H54 (cell line): ENCODE measurements at regions not wholly inside any gene's neighbourhood (a gene's known extent, or its start where the extent isn't known, plus 50 kb on each side); places are given as distances from the start of the nearest gene placed in this dataset.
A peak's percentile ranks its signal among the peaks of the same experiment; 100 is the strongest.
"Not testable (repeated sequence)": the region's sequence is repeated elsewhere in the genome, so short reads cannot be mapped to it uniquely, and the experiment has no call there.

Experiments
- DNase-seq: peaks from one replicate; pipeline ENCODE4 v3.0.0; 2011; ENCODE audit warnings: low spot score, mixed read lengths; ENCODE audit not compliant: insufficient read length
- FAIRE-seq: peaks from 3 replicates; lab custom pipeline; 2011; peaks lifted over from hg19 to GRCh38; lab: Jason Lieb, UNC
- POLR2A ChIP-seq: IDR thresholded peaks from 2 replicates; pipeline ENCODE4 v1.6.1; 2011; ENCODE audit warnings: low read depth, mild to moderate bottlenecking, low read length

DNA sequence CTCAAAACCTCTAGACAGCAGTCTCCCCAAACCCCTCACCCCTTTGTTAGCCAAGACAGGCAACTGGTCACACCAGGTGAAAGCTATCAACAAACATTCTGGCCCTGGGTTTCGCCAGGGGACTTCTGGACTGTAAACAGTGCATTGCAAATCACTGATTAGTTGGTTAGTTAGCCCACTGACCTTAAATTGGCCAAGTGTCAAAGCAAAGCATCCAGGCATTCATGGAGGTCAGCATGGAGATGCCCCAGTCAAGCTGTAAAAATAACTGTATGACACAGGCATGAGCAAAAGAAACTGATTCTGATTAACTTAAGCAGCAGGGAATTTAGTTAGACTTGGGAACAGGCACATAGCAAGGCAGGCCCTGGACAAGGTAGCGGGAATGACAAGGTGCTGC, 156.0 kb upstream of the TTC29 start:
- no peak for TF ChIP-seq POLR2A
- DNase-seq (no peak), FAIRE-seq (no peak)

DNA sequence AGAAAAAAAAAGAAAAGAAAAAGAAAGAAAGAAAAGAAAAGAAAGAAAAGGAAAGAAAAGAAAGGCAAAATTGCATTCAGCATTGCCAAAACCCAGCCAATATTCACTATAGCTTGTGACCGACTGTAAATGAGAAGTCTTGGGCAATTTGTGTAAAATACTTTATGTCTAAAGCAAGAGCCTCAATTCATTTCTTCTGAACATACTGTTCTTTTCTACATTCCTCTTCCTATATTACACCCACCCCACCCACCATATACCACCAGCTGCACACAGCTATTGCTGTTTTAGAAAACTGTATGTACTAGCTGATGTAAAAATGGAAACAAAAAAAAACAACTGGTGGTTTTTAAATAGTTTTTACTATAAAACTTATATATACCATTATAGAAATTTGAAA, 156.9 kb upstream of the TTC29 start:
- FAIRE-seq = no peak
- no peak for DNase-seq
- TF ChIP-seq POLR2A = no peak

- DNase-seq (peak; percentile 30), FAIRE-seq (no peak)
- TF ChIP-seq POLR2A = no peak
Measured at GRCh38 chr4:147103403-147103946, 157.8 kb upstream of the TTC29 start.

- no peak for TF ChIP-seq POLR2A
- DNase-seq = no peak
- FAIRE-seq = no peak
Measured at GRCh38 chr4:147104768-147105167, 159.1 kb upstream of the TTC29 start.

DNA sequence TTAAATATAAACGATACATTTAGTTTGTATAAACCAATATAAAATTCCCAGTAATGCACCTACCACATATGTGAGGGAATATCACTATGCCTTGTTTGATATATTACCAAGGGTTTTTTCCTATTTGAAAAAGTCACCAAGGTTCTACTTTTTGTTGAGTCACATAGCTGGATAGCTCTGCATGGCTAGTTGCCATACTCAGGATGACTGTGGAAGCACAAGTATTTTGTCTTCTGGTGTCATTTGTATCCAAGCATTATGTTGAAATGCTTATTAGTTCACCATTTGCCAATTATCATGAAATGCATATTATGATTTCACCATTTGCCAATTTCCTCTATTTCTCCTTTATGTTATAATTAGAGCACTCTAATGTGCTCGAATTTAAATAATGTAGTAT, 162.7 kb upstream of the TTC29 start:
- no peak for FAIRE-seq
- TF ChIP-seq POLR2A = no peak
- DNase-seq = no peak

DNA sequence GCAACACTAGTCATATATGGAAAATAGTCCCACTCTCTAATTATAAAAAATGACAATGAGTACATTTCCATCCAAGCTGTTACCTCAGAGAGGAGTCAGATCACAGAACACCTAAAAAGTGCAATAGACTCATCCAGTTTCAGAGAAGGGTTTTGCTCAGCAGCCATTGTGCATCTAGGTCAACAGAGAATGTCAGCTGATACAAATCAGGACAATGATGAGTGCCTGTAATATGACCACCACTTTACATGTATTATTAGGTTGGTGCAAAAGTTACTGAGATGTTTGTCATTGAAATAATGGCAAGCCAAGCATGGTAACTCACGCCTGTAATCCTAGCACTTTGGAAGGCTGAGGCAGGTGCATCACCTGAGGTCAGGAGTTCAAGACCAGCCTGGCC, 164.1 kb upstream of the TTC29 start:
- TF ChIP-seq POLR2A = no peak
- FAIRE-seq (no peak), DNase-seq (no peak)

GRCh38 chr4:147110473-147111367, 165.1 kb upstream of the TTC29 start:
- no peak for TF ChIP-seq POLR2A
- FAIRE-seq = no peak

GRCh38 chr4:147112196-147112595, 166.5 kb upstream of the TTC29 start:
- not testable (repeated sequence) for FAIRE-seq, DNase-seq

More at GRCh38 chr4:147110473-147111367, 165.1 kb upstream of the TTC29 start:
- DNase-seq = no peak

DNA sequence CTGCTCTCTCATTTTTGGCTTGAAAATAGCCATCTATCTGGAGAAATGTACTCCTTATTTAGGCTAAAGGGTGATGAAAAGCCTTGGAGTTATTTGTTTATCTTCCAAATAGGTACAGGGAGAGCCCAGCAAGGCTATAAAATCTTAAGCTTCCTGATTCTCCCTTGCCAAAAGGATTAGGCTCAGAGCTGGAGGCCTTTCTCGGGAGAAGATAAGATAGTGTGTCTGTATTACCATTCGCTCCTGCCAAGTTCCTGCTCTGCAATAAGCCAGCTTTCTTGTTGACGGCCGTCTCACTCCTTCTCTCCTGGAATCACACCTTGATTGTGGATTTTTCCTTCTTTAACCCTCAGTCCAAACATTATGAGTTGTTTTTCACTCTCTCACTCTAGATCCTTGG, 171.8 kb upstream of the TTC29 start:
- no peak for TF ChIP-seq POLR2A
- DNase-seq = no peak
- no peak for FAIRE-seq

DNA sequence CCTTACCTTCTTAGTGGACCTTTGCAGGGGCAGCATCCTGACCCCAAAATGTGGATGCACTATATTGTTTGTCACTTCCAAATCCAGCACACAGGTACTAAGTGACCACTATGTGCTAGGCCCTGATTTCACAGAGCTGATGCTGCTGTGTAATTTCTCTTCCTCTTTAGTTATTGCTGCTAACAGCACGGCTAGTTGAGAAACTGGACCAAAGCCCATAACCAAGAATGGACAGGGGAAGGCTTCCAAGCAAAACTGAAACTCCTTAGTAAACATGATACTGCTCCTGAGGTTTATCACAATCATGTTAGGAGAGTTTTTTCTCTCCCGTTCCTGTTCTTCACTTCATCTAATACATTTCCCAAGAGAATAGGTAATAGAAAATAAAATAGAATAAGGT, 172.9 kb upstream of the TTC29 start:
- no peak for FAIRE-seq
- no peak for DNase-seq
- no peak for TF ChIP-seq POLR2A

GRCh38 chr4:147122685-147123084, 177.0 kb upstream of the TTC29 start:
- FAIRE-seq (no peak), DNase-seq (no peak)
- no peak for TF ChIP-seq POLR2A

GRCh38 chr4:147123146-147123545, 177.5 kb upstream of the TTC29 start:
- TF ChIP-seq POLR2A = no peak
- FAIRE-seq (no peak), DNase-seq (no peak)

GRCh38 chr4:147128787-147129186, 183.1 kb upstream of the TTC29 start:
- DNase-seq (no peak), FAIRE-seq (no peak)
- TF ChIP-seq POLR2A = no peak

- FAIRE-seq (no peak), DNase-seq (no peak)
- TF ChIP-seq POLR2A = no peak
Measured at GRCh38 chr4:147129687-147130086, 184.0 kb upstream of the TTC29 start.

DNA sequence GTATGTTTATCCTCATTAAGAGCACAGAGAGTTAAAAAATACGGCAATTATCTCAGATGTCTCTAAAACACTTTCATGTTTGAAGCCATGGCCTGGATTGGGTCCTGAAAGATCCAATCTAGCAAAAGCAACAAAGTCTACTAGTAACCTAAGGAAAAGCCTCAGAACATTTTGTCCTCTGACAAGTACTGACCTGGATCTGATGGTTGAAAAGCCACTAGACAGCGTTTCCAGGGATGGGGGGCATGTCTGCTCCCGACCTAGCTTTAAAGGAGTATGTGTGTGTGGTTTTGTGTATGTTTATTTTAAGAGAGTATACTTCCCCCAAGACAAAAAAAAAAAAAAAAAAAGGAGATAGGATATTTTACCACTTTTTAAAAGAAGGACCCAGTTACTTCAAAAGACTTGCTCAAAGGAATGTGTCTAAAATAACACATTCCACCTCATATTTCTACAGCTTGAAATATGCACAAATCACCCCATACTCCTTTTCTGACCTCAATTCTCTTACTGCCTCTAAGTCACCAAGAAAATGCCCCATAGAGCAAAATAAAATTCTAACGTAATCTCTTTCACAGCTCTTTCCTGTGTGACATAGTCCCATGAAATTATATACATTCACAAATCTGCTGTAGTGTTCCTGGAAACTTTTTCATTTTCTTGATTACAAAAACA, 189.0 kb upstream of the TTC29 start:
- no peak for TF ChIP-seq POLR2A
- no peak for FAIRE-seq
- no peak for DNase-seq
